Activated naive CD8-positive, alpha-beta T cell treated with anti-CD3 and anti-CD28 coated beads, Interleukin-2, amount 10 ng/mL, durations not matched to agents 7 days and 5 days (primary cell): ENCODE measurements at regions not wholly inside any gene's neighbourhood (a gene's known extent, or its start where the extent isn't known, plus 50 kb on each side); places are given as distances from the start of the nearest gene placed in this dataset.

ENCODE experiments used
- ATAC-seq: fragments of 150-1000 bp; cut with Tn5 transposase; one replicate; pipeline ENCODE4 v1.10.0; 2021; ENCODE audit warnings: low read depth, moderate library complexity
- POLR2A ChIA-PET: fragments of 350-600 bp; sonication (Branson Sonifier 250); formaldehyde crosslinking; loops from one replicate; lab custom pipeline; 2021; ENCODE audit warnings: antibody characterized with exemption; lab: Charles Lee
- DNase-seq: peaks from one replicate; pipeline ENCODE4 v3.0.0; 2021
- H3K27ac Mint-ChIP-seq: one replicate; pipeline ENCODE4 v1.8.0; 2022; ENCODE audit warnings: mild to moderate bottlenecking, mixed read lengths
- H3K27me3 Mint-ChIP-seq: one replicate; pipeline ENCODE4 v1.8.0; 2022; ENCODE audit warnings: mild to moderate bottlenecking, moderate library complexity, mixed read lengths
- H3K36me3 Mint-ChIP-seq: one replicate; pipeline ENCODE4 v1.8.0; 2021; ENCODE audit warnings: mild to moderate bottlenecking, mixed read lengths
- H3K4me1 Mint-ChIP-seq: one replicate; pipeline ENCODE4 v1.8.0; 2021; ENCODE audit warnings: mixed read lengths
- H3K4me3 Mint-ChIP-seq: one replicate; pipeline ENCODE4 v1.8.0; 2022; ENCODE audit warnings: mild to moderate bottlenecking, moderate library complexity, mixed read lengths
- H3K9me3 Mint-ChIP-seq: one replicate; pipeline ENCODE4 v1.8.0; 2021; ENCODE audit warnings: mixed read lengths

DNA sequence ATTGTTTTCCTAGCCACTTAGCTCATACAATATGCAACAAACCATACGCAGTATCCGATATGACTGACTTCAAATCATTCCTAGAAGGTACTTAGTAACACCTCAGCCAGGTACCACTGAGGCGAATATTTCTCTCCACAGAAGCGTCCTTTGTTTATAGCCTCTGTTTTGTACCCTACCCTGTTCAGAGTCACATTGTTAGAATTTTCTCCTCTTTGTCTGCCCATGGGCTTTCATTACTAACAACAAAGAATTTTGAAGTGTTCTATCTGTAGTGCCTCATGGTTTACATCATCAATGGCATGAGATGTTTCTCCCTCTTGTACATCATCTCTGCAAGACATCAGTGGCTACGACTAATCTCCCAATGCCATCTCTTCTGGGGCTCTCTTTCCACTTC lies 212.4 kb upstream of the GLI3 start:
- no peaks in the 10 kb centered on the region for H3K4me1 Mint-ChIP-seq
- no peaks in the 10 kb centered on the region for H3K27me3 Mint-ChIP-seq
- POLR2A ChIA-PET, result no interaction called here
- peaks cover 4% of the 10 kb centered on the region for H3K9me3 Mint-ChIP-seq
- H3K36me3 Mint-ChIP-seq, result no peaks in the 10 kb centered on the region
- no peak overlapping the region for H3K4me3 Mint-ChIP-seq
- ATAC-seq, result no peak
- no peak overlapping the region for H3K27ac Mint-ChIP-seq
- DNase-seq, result no peak

DNA sequence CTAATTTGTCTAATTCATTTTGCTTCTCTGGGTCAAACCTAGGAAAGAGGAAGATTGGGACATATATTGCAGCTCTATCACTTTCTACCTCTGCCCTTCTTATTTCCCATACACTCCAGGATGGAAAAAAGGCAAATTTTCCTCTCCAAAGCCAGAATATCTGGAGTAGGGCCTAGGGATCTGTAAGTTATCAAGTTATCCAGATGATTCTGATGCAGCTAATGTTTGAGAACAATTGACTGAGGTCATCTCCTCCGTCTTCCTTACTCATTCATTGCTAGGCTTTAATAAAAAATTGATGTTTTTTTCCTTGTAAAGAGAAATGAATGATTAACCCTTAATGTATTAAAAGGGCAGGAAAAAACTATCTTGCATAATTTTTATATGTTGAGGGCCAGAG lies 211.9 kb upstream of the GLI3 start:
- Mint-ChIP-seq H3K4me3 (no peak overlapping the region), H3K9me3 (peaks cover 2% of the 10 kb centered on the region), H3K27ac (no peak overlapping the region), H3K27me3 (no peaks in the 10 kb centered on the region), H3K36me3 (no peaks in the 10 kb centered on the region), H3K4me1 (no peaks in the 10 kb centered on the region)
- POLR2A ChIA-PET, result no interaction called here
- DNase-seq, result no peak
- no peak for ATAC-seq

DNA sequence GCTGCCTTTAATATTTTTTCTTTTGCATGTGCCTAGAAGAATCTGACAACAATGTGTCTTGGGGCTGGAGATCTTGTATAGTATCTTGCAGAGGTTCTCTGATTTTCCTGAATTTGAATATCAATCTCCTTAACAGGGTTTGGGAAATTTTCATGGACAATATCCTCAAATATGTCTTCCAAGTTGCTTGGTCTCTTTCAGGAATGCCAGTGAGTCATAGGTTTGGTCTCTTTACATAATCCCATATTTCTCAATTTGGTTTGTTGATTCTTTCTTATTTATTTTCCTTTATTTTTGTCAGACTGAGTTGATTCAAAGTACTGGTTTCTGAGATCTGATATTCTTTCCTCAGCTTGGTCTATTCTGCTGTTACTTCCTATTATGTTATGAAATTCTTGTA lies 208.7 kb upstream of the GLI3 start:
- DNase-seq (no peak), ATAC-seq (no peak)
- H3K27me3 Mint-ChIP-seq, result no peaks in the 10 kb centered on the region
- H3K36me3 Mint-ChIP-seq, result no peaks in the 10 kb centered on the region
- no peak overlapping the region for H3K4me3 Mint-ChIP-seq
- no peak overlapping the region for H3K27ac Mint-ChIP-seq
- POLR2A ChIA-PET, result no interaction called here
- H3K9me3 Mint-ChIP-seq, result peaks cover 2% of the 10 kb centered on the region
- no peaks in the 10 kb centered on the region for H3K4me1 Mint-ChIP-seq

DNA sequence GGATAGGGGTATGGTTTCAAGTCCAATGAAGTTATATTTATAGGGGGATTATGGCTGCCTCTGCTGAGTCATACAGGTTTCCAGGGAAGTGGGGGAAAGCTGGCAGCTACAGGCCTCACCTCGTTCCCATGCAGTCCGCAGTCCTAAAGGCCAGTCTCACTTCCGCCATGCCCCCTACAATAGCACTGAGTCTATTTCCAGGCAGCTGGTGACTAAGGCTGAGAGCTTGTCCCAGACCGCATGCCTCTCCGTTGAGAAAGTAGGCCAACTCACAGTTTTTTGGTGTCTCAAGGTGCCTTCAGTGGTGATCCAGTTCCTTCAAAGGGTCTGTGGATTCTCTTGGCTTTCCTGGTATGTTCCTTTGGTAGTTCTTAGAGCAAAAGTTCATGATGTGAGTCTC lies 203.9 kb upstream of the GLI3 start:
- POLR2A ChIA-PET, result no interaction called here

DNA sequence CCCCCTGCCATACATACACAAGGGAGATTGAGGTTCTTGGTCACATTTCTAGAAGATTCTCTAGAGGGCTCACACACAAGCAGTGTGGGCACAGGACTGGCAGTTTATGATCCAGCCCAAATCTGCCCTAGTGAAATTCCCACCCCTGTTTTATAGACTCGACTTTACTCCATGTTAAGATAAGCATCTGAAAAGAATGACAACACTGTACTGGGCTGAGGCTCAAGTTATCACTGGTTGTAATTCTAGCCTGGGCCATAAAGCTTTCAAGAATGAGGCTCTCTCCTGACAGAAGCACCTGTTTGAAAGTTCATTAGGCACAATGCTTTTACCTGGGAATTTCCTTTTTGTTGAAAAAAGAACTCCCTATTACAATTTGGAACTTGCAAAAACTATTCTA lies 195.6 kb upstream of the GLI3 start:
- H3K9me3 Mint-ChIP-seq, result no peaks in the 10 kb centered on the region
- POLR2A ChIA-PET, result no interaction called here
- no peak for ATAC-seq
- no peaks in the 10 kb centered on the region for H3K4me1 Mint-ChIP-seq
- no peaks in the 10 kb centered on the region for H3K27me3 Mint-ChIP-seq
- no peak for DNase-seq
- no peak overlapping the region for H3K4me3 Mint-ChIP-seq
- no peak overlapping the region for H3K27ac Mint-ChIP-seq
- H3K36me3 Mint-ChIP-seq, result no peaks in the 10 kb centered on the region

More for the DNA sequence above, 203.9 kb upstream of the GLI3 start:
- no peak for ATAC-seq
- Mint-ChIP-seq H3K9me3 (peaks cover 6% of the 10 kb centered on the region), H3K36me3 (no peaks in the 10 kb centered on the region), H3K27ac (no peak overlapping the region), H3K4me3 (no peak overlapping the region), H3K27me3 (no peaks in the 10 kb centered on the region), H3K4me1 (no peaks in the 10 kb centered on the region)
- DNase-seq, result no peak

DNA sequence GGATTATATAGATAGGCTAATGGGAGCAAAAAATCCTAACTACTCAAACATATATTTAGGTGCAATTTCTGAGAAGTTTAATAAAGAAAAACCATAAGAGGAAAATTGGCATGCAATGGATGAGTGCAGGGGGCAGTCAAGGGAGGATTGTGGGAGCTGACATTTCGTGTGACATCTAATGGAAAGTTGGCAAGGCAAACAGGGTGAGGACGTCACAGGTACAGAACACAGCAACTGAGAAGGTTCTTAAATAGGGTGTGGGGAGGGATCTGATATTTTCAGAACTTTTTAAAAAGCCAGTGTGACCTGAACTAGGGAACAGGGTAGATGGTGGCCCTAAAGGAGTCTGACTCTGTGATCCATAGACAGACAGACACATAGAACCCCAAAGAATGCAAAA lies 194.9 kb upstream of the GLI3 start:
- DNase-seq (no peak), ATAC-seq (no peak)
- Mint-ChIP-seq H3K27me3 (no peaks in the 10 kb centered on the region), H3K36me3 (no peaks in the 10 kb centered on the region), H3K27ac (no peak overlapping the region), H3K4me3 (no peak overlapping the region), H3K4me1 (no peaks in the 10 kb centered on the region), H3K9me3 (no peaks in the 10 kb centered on the region)
- POLR2A ChIA-PET, result no interaction called here

DNA sequence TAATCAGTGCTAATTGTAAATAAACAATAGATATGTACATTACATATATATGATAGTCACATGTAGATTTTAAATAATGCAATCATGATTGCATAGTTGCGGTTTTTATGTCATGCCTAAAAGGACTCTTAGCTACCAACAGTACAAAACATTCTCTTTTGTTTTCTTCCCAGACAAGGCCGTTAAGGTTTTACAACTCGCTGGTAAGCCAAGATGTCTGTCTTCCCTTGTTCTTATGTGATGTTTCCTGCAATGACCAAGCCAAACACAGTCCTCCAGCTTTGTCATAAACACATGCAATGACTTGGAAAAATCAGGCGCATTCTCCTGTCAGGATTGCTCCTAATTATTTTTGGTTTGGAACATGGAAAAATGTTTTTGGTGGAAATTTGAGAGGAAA lies 192.3 kb upstream of the GLI3 start:
- no peak overlapping the region for H3K4me3 Mint-ChIP-seq
- ATAC-seq, result no peak
- no peaks in the 10 kb centered on the region for H3K27me3 Mint-ChIP-seq
- no peak for DNase-seq
- H3K4me1 Mint-ChIP-seq, result no peaks in the 10 kb centered on the region
- H3K27ac Mint-ChIP-seq, result no peak overlapping the region
- H3K36me3 Mint-ChIP-seq, result no peaks in the 10 kb centered on the region
- no peaks in the 10 kb centered on the region for H3K9me3 Mint-ChIP-seq
- POLR2A ChIA-PET, result no interaction called here

DNA sequence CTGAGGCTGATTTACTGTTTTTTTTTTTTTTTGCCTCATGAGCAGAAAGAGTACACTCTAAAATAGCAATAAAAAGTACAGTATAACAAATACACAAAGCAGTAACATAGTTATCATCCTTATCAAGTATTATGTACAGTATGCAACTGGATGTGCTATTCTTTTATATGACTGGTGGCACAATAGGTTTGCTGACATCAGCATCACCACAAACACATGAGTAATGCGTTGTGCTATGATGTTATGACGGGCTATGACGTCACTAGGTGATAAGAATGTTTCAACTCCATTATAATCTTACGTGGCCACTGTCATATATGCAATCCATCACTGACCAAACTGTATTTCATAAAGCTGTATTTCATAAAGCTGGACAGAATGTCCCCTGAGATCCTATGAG lies 189.2 kb upstream of the GLI3 start:
- ATAC-seq (no peak), DNase-seq (no peak)
- no peaks in the 10 kb centered on the region for H3K27me3 Mint-ChIP-seq
- no peaks in the 10 kb centered on the region for H3K9me3 Mint-ChIP-seq
- H3K4me3 Mint-ChIP-seq, result no peak overlapping the region
- H3K36me3 Mint-ChIP-seq, result no peaks in the 10 kb centered on the region
- H3K4me1 Mint-ChIP-seq, result no peaks in the 10 kb centered on the region
- POLR2A ChIA-PET, result no interaction called here
- H3K27ac Mint-ChIP-seq, result no peak overlapping the region

DNA sequence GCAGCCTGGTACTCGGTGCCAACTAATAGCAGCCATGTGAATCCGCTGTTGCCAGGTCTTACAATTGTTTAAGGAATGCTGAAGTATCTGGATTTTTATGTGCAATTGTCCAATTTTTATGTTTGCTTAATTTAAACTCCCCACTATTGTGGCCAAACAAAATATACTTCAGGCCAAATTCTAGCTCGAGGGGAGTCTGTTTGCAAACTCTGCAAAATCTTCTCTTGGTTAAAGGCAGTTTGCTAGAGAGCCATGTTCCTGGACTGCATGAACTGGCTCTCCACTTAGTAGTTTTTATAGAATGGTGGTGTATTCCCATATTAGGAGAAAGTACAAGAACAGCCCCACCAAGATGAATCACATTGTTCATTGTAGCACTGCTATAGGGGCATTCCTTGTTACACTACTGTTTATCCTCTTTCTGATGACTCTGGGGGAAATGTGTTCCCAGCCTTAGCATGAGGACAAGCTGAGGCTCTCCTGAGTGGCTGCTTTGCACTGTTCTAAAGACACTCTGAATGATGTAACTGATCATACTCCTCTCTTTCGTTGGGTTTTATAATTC lies 178.0 kb upstream of the GLI3 start:
- ATAC-seq, result no peak
- H3K4me3 Mint-ChIP-seq, result no peak overlapping the region
- H3K36me3 Mint-ChIP-seq, result no peaks in the 10 kb centered on the region
- H3K9me3 Mint-ChIP-seq, result peaks cover 3% of the 10 kb centered on the region
- POLR2A ChIA-PET, result no interaction called here
- no peak overlapping the region for H3K27ac Mint-ChIP-seq
- no peaks in the 10 kb centered on the region for H3K27me3 Mint-ChIP-seq
- H3K4me1 Mint-ChIP-seq, result no peaks in the 10 kb centered on the region
- DNase-seq, result no peak

DNA sequence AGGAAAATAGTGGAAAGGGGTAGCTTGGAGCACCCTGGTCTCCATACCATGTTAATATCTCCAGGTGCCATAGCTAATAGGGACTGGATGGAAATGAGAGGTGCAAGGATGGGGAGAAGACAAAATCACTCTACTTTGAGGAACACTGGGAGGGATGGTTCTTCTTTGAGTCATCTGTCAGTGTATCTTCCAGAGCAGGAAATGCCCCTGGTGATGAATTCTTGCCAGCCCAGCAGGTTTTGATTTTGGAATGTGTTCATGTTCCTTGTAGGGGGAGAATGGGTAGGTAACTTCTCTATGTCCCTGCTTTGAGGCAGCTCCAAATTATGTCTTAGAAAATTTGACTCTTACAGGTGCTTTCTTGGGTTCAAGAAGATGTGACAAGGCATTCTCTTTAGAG lies 177.0 kb upstream of the GLI3 start:
- Mint-ChIP-seq H3K27ac (no peak overlapping the region), H3K36me3 (no peaks in the 10 kb centered on the region), H3K4me1 (no peaks in the 10 kb centered on the region), H3K27me3 (no peaks in the 10 kb centered on the region), H3K9me3 (peaks cover 3% of the 10 kb centered on the region), H3K4me3 (no peak overlapping the region)
- POLR2A ChIA-PET, result no interaction called here
- no peak for ATAC-seq
- no peak for DNase-seq

DNA sequence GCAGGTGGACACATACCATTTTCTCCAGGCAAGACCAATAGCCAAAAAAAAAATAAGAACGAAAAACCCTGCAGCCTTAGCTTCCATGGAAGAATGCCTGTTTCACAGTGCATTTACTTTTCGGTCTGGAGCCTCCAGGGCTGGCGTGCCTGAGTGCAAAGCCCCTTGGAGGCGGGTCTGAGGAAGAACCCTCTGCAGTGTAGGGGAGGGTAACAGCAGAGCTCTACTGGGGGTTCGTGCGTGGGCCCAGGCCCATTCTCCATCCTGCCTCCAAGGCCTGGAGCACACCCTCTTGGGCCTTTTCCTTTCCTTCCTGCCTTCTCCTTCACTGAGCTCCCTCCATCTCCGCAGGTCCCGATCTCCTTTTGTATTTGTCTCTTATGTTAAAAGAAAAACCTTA lies 172.3 kb upstream of the GLI3 start:
- ATAC-seq, result no peak
- DNase-seq, result no peak
- H3K27me3 Mint-ChIP-seq, result no peaks in the 10 kb centered on the region
- no peak overlapping the region for H3K4me3 Mint-ChIP-seq
- no peaks in the 10 kb centered on the region for H3K4me1 Mint-ChIP-seq
- POLR2A ChIA-PET, result no interaction called here
- H3K27ac Mint-ChIP-seq, result no peak overlapping the region
- no peaks in the 10 kb centered on the region for H3K36me3 Mint-ChIP-seq
- peaks cover 3% of the 10 kb centered on the region for H3K9me3 Mint-ChIP-seq

DNA sequence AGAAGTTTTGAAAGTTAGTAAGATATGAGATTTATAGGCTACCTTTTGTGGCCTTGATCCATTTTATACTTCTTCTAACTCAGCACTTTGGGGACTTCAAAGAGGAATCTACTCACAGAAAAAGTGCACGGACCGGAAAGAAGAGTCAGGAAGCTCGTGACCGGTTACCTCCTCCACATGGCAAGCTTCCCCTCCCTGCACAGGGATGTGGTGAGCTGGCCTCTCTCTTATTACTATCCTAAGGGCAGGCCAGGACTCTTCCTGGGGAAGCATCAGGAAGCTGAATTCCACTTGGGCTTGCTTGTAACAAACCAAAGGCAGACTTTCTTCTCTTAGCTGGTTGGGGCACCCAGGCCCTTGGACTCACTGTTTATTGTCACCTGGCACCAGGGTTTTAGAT lies 170.8 kb upstream of the GLI3 start:
- no peak overlapping the region for H3K27ac Mint-ChIP-seq

DNA sequence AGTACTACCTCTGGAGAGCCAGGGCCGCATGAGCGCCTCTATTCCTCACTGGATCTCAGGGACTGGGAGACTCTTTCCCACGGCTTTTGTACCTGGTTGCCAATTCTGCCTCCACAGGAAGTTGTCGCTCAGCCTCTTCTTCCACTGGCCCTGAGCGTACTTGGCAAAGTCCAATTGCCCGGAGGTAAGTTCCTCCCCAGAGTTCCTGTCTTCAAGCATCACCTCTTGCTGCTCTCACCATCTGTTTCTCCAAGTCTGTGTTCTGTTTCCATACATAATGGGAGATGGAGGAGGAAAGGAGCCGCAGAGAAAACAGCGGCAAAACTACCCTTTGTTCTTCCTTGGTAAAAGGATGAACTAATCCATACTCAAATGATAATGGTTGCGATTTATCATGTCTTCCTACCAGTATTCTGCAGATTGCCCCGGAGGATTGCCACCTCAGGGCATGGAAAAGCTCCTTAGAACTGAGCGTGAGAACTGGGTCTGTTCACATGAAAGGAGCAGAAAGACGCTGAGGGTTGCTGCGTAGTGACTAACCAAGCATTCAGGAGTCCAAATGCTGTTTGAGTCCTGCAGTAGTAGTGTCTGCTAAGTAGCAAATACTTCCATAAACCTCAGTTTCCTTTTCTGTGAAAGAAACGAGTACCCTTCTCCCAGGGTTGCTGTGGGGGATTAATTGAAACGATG lies 170.2 kb upstream of the GLI3 start:
- no peak for DNase-seq
- no peak overlapping the region for H3K4me3 Mint-ChIP-seq
- no peaks in the 10 kb centered on the region for H3K9me3 Mint-ChIP-seq
- POLR2A ChIA-PET, result no interaction called here
- no peaks in the 10 kb centered on the region for H3K4me1 Mint-ChIP-seq
- H3K36me3 Mint-ChIP-seq, result no peaks in the 10 kb centered on the region
- no peak for ATAC-seq
- H3K27ac Mint-ChIP-seq, result no peak overlapping the region
- H3K27me3 Mint-ChIP-seq, result no peaks in the 10 kb centered on the region

More for the DNA sequence above, 170.8 kb upstream of the GLI3 start:
- Mint-ChIP-seq H3K4me1 (no peaks in the 10 kb centered on the region), H3K9me3 (no peaks in the 10 kb centered on the region), H3K36me3 (no peaks in the 10 kb centered on the region), H3K4me3 (no peak overlapping the region), H3K27me3 (no peaks in the 10 kb centered on the region)
- no peak for ATAC-seq
- POLR2A ChIA-PET, result no interaction called here
- DNase-seq, result no peak

DNA sequence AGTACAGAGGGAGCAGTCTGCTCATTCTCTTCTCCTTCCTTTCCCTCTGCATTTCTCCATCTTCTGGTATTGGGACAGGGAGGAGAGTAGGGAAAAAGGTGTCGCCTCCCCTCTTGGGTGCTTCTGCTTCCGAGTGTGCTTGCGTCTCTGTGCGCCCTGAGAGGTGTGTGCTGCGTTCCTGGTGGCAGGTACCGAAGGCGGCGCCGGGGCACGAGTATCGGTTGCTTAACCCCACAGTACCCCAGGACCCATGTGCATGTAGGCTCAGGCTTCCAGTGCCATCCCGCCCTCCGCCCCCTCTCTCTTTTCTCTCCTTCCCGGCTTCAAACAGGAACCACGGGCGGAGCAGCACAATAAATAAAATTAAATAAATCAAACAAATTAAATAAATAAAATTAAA lies 169.3 kb upstream of the GLI3 start:
- POLR2A ChIA-PET, result no interaction called here
- DNase-seq, result no peak
- ATAC-seq, result no peak

More for the DNA sequence above, 169.3 kb upstream of the GLI3 start:
- Mint-ChIP-seq H3K9me3 (no peaks in the 10 kb centered on the region), H3K36me3 (no peaks in the 10 kb centered on the region), H3K4me1 (no peaks in the 10 kb centered on the region), H3K27ac (no peak overlapping the region), H3K27me3 (no peaks in the 10 kb centered on the region), H3K4me3 (no peak overlapping the region)
